ENCODE measurements at regions not wholly inside any gene's neighbourhood (a gene's known extent, or its start where the extent isn't known, plus 50 kb on each side); places are given as distances from the start of the nearest gene placed in this dataset.

- no peak for DNase-seq
Measured at GRCh38 chr5:113917997-113918396, 404.5 kb downstream of the YTHDC2 start.

GRCh38 chr5:113922343-113922742 lies 408.8 kb downstream of the YTHDC2 start:
- DNase-seq, result no peak

- DNase-seq, result no peak
Measured at GRCh38 chr5:113935453-113935852, 422.0 kb downstream of the YTHDC2 start.

GRCh38 chr5:113937301-113937700 lies 423.8 kb downstream of the YTHDC2 start:
- DNase-seq, result no peak

GRCh38 chr5:113939988-113940387 lies 421.9 kb upstream of the KCNN2 start:
- DNase-seq, result no peak

GRCh38 chr5:113950186-113950585 lies 411.7 kb upstream of the KCNN2 start:
- no peak for DNase-seq

GRCh38 chr5:113965225-113965624 lies 396.6 kb upstream of the KCNN2 start:
- no peak for DNase-seq

- no peak for DNase-seq
Measured at GRCh38 chr5:113969901-113970300, 392.0 kb upstream of the KCNN2 start.

GRCh38 chr5:113971454-113971853 lies 390.4 kb upstream of the KCNN2 start:
- no peak for DNase-seq

GRCh38 chr5:113974976-113975375 lies 386.9 kb upstream of the KCNN2 start:
- no peak for DNase-seq

GRCh38 chr5:113984928-113985327 lies 376.9 kb upstream of the KCNN2 start:
- DNase-seq, result no peak

GRCh38 chr5:113985505-113985904 lies 376.4 kb upstream of the KCNN2 start:
- DNase-seq, result no peak

- DNase-seq, result no peak
Measured at GRCh38 chr5:113989278-113989912, 372.5 kb upstream of the KCNN2 start.

GRCh38 chr5:113989913-113990305 lies 372.0 kb upstream of the KCNN2 start:
- no peak for DNase-seq

GRCh38 chr5:114001076-114001475 lies 360.8 kb upstream of the KCNN2 start:
- no peak for DNase-seq

- no peak for DNase-seq
Measured at GRCh38 chr5:114006582-114006981, 355.3 kb upstream of the KCNN2 start.

- DNase-seq, result no peak
Measured at GRCh38 chr5:114007678-114008077, 354.2 kb upstream of the KCNN2 start.

- DNase-seq, result no peak
Measured at GRCh38 chr5:114010362-114010761, 351.5 kb upstream of the KCNN2 start.

GRCh38 chr5:114018186-114018585 lies 343.7 kb upstream of the KCNN2 start:
- no peak for DNase-seq

GRCh38 chr5:114038756-114039155 lies 323.1 kb upstream of the KCNN2 start:
- DNase-seq, result no peak

GRCh38 chr5:114050087-114050486 lies 311.8 kb upstream of the KCNN2 start:
- no peak for DNase-seq

GRCh38 chr5:114053372-114053771 lies 308.5 kb upstream of the KCNN2 start:
- DNase-seq, result no peak

GRCh38 chr5:114054594-114054993 lies 307.3 kb upstream of the KCNN2 start:
- DNase-seq, result no peak

GRCh38 chr5:114055318-114056184 lies 306.3 kb upstream of the KCNN2 start:
- no peak for DNase-seq

- DNase-seq, result no peak
Measured at GRCh38 chr5:114056185-114056538, 305.7 kb upstream of the KCNN2 start.

All from activated CD4-positive, alpha-beta T cell treated with anti-CD3 and anti-CD28 coated beads, Interleukin-2, amount 50 U/mL, for 16 hours (primary cell).